Endodermal cell (in vitro differentiated cells): ENCODE measurements at regions not wholly inside any gene's neighbourhood (a gene's known extent, or its start where the extent isn't known, plus 50 kb on each side); places are given as distances from the start of the nearest gene placed in this dataset.

Source experiments
- DNase-seq: peaks from one replicate; pipeline ENCODE4 v3.0.0-alpha.2; 2017
- H3K27ac ChIP-seq: 2 replicates; pipeline ENCODE4 v1.5.1; 2013; ENCODE audit warnings: mild to moderate bottlenecking, low read depth, low read length, moderate library complexity
- H3K27me3 ChIP-seq: 2 replicates; pipeline ENCODE4 v1.6.1; 2013; ENCODE audit warnings: mild to moderate bottlenecking, low read length, moderate library complexity; ENCODE audit not compliant: insufficient read depth, control insufficient read depth, poor library complexity, severe bottlenecking
- H3K36me3 ChIP-seq: 2 replicates; pipeline ENCODE4 v1.7.0; 2013; ENCODE audit warnings: mild to moderate bottlenecking, low read length, moderate library complexity; ENCODE audit not compliant: control insufficient read depth, insufficient read depth
- H3K4me1 ChIP-seq: one replicate; pipeline ENCODE4 v1.7.0; 2013; ENCODE audit warnings: low read length; ENCODE audit not compliant: control insufficient read depth, insufficient read depth
- H3K4me3 ChIP-seq: 2 replicates; pipeline ENCODE4 v1.5.1; 2013; ENCODE audit warnings: mild to moderate bottlenecking, low read length, moderate library complexity
- H3K9ac ChIP-seq: 2 replicates; pipeline ENCODE4 v1.6.1; 2013; ENCODE audit warnings: mild to moderate bottlenecking, low read length, moderate library complexity; ENCODE audit not compliant: poor library complexity, severe bottlenecking; ENCODE audit errors: extremely low read depth
- H3K9me3 ChIP-seq: 2 replicates; pipeline ENCODE4 v1.6.1; 2013; ENCODE audit warnings: mild to moderate bottlenecking, low read length, moderate library complexity; ENCODE audit not compliant: control insufficient read depth
- H3K27ac Mint-ChIP-seq: 2 replicates; pipeline ENCODE4 v1.8.0; 2020; ENCODE audit warnings: mixed read lengths
- H3K27me3 Mint-ChIP-seq: 2 replicates; pipeline ENCODE4 v1.8.0; 2021; ENCODE audit warnings: mild to moderate bottlenecking, mixed read lengths; ENCODE audit not compliant: insufficient read depth
- H3K36me3 Mint-ChIP-seq: 2 replicates; pipeline ENCODE4 v1.8.0; 2020; ENCODE audit warnings: low read depth, mixed read lengths
- H3K4me1 Mint-ChIP-seq: 2 replicates; pipeline ENCODE4 v1.8.0; 2020; ENCODE audit warnings: mixed read lengths
- H3K4me3 Mint-ChIP-seq: 2 replicates; pipeline ENCODE4 v1.8.0; 2020; ENCODE audit warnings: mild to moderate bottlenecking, moderate library complexity, mixed read lengths
- H3K9me3 Mint-ChIP-seq: 2 replicates; pipeline ENCODE4 v1.8.0; 2020; ENCODE audit warnings: mild to moderate bottlenecking, mixed read lengths
- WGBS, 2 experiments: methylation state at CpG; one replicate each; pipeline versions ENCODE4 v1.1.5 to v1.1.7; 2013; ENCODE audit warnings: missing lambda C conversion rate in 2 of 2, mixed read lengths in 1 of 2; ENCODE audit not compliant: insufficient coverage in 1 of 2, insufficient read length in 1 of 2; 5-methylcytosine and 5-hydroxymethylcytosine counted together
- TF ChIP-seq, protein P1 (sequence below): fragments of 200-600 bp; sonication (generic); conservative IDR thresholded peaks from 2 replicates; pipeline ENCODE4 v1.5.0; 2021; ENCODE audit warnings: antibody characterized with exemption, mild to moderate bottlenecking

- no peak overlapping the region for H3K4me3 ChIP-seq
- H3K27ac ChIP-seq = no peak overlapping the region
- no peaks in the 10 kb centered on the region for H3K9me3 ChIP-seq
- no peak overlapping the region for H3K4me3 Mint-ChIP-seq
- no peaks in the 10 kb centered on the region for H3K36me3 Mint-ChIP-seq
- no peaks in the 10 kb centered on the region for H3K36me3 ChIP-seq
- H3K9me3 Mint-ChIP-seq = peaks cover 6% of the 10 kb centered on the region
- H3K4me1 Mint-ChIP-seq = no peaks in the 10 kb centered on the region
- no peaks in the 10 kb centered on the region for H3K4me1 ChIP-seq
- H3K27me3 ChIP-seq = no peaks in the 10 kb centered on the region
- TF ChIP-seq, protein P1, sequence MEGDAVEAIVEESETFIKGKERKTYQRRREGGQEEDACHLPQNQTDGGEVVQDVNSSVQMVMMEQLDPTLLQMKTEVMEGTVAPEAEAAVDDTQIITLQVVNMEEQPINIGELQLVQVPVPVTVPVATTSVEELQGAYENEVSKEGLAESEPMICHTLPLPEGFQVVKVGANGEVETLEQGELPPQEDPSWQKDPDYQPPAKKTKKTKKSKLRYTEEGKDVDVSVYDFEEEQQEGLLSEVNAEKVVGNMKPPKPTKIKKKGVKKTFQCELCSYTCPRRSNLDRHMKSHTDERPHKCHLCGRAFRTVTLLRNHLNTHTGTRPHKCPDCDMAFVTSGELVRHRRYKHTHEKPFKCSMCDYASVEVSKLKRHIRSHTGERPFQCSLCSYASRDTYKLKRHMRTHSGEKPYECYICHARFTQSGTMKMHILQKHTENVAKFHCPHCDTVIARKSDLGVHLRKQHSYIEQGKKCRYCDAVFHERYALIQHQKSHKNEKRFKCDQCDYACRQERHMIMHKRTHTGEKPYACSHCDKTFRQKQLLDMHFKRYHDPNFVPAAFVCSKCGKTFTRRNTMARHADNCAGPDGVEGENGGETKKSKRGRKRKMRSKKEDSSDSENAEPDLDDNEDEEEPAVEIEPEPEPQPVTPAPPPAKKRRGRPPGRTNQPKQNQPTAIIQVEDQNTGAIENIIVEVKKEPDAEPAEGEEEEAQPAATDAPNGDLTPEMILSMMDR = no peak
- DNase-seq = no peak
- no peak overlapping the region for H3K9ac ChIP-seq
- no peaks in the 10 kb centered on the region for H3K27me3 Mint-ChIP-seq
- WGBS, 2 experiments = 99 to 100% methylated on average over 3 to 5 of the region's 5 CpGs
- no peak overlapping the region for H3K27ac Mint-ChIP-seq
These were observed 906.7 kb upstream of the CELF2 start for GRCh38 chr10:10110844-10111490.

- H3K36me3 ChIP-seq = no peaks in the 10 kb centered on the region
- H3K9ac ChIP-seq = no peak overlapping the region
- no peak overlapping the region for H3K4me3 Mint-ChIP-seq
- no peak overlapping the region for H3K27ac Mint-ChIP-seq
- H3K4me3 ChIP-seq = no peak overlapping the region
- H3K27me3 ChIP-seq = no peaks in the 10 kb centered on the region
- DNase-seq = no peak
- no peaks in the 10 kb centered on the region for H3K4me1 Mint-ChIP-seq
- H3K4me1 ChIP-seq = no peaks in the 10 kb centered on the region
- no peak overlapping the region for H3K27ac ChIP-seq
- peaks cover 6% of the 10 kb centered on the region for H3K9me3 Mint-ChIP-seq
- no peaks in the 10 kb centered on the region for H3K9me3 ChIP-seq
- 100% methylated on average over 1 of the region's 1 CpG; no CpG with 5 or more reads in 1 of the 2 experiments for WGBS, 2 experiments
- TF ChIP-seq, protein P1 = no peak
- no peaks in the 10 kb centered on the region for H3K27me3 Mint-ChIP-seq
- H3K36me3 Mint-ChIP-seq = no peaks in the 10 kb centered on the region
These were observed 899.5 kb upstream of the CELF2 start for GRCh38 chr10:10118131-10118530.

DNA sequence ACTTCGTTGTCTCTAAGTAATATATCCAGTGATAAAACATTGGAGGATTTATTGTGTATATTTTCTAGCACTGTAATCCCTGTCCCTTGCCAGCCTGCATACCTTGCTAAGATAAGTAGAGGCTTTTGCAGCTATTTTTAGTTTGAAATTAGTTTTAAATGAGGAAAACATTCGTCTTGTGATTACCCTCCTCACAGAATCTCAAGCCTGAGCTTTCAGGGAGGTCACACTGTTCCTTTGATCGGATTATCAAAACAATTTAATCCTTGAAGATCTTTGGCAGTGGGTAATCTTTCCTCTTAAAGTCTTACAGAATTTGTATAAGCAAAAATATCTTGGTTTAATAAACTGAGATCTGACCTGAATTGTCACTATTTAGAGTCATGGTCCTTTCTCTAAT is 897.0 kb upstream of the CELF2 start:
- no peak overlapping the region for H3K4me3 ChIP-seq
- H3K9ac ChIP-seq = no peak overlapping the region
- no peaks in the 10 kb centered on the region for H3K9me3 ChIP-seq
- no peaks in the 10 kb centered on the region for H3K36me3 ChIP-seq
- H3K4me3 Mint-ChIP-seq = no peak overlapping the region
- H3K36me3 Mint-ChIP-seq = no peaks in the 10 kb centered on the region
- no peaks in the 10 kb centered on the region for H3K4me1 ChIP-seq
- no peak overlapping the region for H3K27ac Mint-ChIP-seq
- DNase-seq = no peak
- H3K27me3 Mint-ChIP-seq = no peaks in the 10 kb centered on the region
- no peaks in the 10 kb centered on the region for H3K4me1 Mint-ChIP-seq
- H3K27ac ChIP-seq = no peak overlapping the region
- TF ChIP-seq, protein P1 = no peak
- H3K9me3 Mint-ChIP-seq = peaks cover 2% of the 10 kb centered on the region
- no peaks in the 10 kb centered on the region for H3K27me3 ChIP-seq
- 94% methylated on average over 2 to 3 of the region's 3 CpGs for WGBS, 2 experiments
